GM12873 (cell line): ENCODE measurements at regions not wholly inside any gene's neighbourhood (a gene's known extent, or its start where the extent isn't known, plus 50 kb on each side); places are given as distances from the start of the nearest gene placed in this dataset.

Experiments used
- TF ChIP-seq, protein P1 (sequence below): IDR thresholded peaks from 2 replicates; pipeline ENCODE4 v1.5.1; 2012; ENCODE audit warnings: low read depth, mild to moderate bottlenecking, moderate library complexity, low read length, control low read depth; ENCODE audit not compliant: insufficient read depth; ENCODE audit errors: missing control alignments

DNA sequence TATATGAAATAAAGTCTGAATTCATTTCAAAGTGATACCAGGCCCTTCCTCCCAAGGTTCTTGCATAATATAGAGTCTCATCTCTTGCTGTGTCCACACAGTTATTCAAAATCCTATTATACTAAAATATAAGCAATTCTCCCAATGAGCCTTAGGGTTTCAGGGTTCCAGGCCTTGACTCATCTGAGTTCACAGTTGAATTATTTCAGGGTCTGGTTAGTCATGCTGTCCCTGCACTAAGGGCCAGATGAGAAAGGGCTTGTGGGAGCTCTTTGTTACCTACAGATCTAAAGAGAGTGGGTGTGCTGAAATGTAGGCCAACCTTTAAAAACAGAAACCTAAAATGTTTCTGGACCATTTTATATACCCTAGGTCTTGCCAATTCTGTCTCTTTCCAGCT lies 337.5 kb upstream of the LRRC7 start:
- TF ChIP-seq, protein P1, sequence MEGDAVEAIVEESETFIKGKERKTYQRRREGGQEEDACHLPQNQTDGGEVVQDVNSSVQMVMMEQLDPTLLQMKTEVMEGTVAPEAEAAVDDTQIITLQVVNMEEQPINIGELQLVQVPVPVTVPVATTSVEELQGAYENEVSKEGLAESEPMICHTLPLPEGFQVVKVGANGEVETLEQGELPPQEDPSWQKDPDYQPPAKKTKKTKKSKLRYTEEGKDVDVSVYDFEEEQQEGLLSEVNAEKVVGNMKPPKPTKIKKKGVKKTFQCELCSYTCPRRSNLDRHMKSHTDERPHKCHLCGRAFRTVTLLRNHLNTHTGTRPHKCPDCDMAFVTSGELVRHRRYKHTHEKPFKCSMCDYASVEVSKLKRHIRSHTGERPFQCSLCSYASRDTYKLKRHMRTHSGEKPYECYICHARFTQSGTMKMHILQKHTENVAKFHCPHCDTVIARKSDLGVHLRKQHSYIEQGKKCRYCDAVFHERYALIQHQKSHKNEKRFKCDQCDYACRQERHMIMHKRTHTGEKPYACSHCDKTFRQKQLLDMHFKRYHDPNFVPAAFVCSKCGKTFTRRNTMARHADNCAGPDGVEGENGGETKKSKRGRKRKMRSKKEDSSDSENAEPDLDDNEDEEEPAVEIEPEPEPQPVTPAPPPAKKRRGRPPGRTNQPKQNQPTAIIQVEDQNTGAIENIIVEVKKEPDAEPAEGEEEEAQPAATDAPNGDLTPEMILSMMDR = no peak

DNA sequence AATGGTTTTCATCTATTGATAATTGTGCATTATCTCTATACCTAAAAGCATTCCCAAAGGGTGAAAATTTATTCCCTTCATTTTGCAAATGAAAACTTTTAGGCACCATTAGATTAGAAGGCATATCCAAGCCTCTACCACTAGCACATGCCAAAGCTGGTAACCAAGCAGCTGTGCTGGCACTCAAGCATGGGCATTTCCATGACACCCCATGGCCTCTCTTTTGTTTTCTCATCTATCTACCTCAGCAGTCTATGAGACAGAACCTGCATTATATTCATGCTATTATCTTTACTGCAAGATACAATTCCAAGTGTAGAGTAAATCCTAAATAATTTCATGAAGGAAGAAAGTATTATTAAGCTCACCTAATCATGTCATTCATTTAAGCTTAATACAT lies 334.3 kb upstream of the LRRC7 start:
- TF ChIP-seq, protein P1 = no peak

DNA sequence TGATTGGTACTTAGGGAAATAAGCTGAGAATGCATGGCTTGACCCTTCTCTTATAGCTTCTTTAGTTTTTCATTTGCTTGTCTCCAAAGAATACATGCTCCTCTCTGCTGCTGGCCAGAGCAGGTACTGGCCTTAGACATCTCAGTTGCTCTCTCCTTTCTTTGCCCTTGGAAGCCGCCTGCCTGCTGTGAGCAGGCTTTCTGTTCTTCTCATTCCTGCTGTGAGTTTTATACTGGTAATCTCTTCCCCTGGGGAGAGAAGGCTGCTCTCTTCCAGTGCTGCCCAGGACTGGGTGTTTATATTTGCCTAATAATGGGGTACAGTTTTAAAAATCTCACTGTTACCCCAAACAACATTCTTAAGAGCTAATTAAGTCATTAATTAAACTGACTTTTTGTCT lies 323.5 kb upstream of the LRRC7 start:
- TF ChIP-seq, protein P1 = no peak

DNA sequence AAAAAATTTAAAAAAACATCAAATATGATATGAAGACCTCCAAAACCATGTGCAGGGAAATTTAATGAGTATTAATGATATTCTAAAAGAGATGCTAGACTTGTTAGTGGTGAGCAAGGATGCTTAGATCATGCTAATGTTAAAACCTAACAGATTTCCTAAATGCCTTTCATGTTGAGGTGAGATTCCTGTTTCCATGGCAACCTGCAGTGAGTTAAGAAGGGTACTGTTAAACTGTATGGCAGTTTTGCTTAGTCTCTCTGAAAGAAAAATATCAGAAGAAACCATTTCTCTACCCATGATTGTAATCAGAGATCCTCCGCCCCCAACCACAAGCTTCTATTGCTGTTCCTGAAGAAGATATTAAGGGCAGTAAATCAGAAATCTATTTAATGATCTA lies 321.6 kb upstream of the LRRC7 start:
- TF ChIP-seq, protein P1 = no peak

DNA sequence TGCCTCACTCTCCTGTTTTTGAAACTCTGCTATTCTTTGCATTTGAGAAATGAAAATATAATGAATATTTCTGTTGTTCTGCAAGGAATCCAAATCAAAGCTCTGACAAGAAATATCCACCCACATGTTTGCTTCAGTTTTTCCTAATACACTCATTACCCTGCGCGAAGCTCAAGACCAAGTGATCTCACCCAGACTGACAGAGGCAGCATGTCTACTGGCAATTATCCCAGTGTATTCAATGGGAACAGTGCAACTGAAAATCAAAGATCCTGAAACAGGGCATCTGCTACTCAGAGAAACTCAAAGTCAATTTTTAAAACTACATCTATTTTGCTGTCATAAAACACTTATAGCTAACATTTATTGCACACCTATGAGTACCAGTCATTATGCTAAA lies 321.0 kb upstream of the LRRC7 start:
- TF ChIP-seq, protein P1 = no peak

DNA sequence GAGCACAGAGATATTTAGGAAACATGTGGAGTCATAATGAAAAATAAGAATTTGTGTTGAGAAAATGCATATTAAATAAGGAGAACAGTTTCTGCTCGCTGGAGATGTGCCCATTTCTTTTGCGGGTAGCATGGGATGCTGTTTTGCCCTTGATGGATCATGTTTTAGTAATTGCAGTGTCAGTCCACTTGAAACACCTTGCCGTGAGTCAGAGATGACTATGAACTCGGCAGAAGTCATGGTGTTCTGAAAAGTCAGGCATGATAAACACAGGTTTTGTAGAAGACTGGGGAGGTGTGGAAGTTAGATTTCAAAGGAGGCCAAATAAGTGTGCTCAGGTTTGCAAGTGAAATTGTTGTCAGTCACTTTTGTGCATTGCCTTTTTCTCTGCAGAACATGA lies 315.0 kb upstream of the LRRC7 start:
- TF ChIP-seq, protein P1 = no peak

DNA sequence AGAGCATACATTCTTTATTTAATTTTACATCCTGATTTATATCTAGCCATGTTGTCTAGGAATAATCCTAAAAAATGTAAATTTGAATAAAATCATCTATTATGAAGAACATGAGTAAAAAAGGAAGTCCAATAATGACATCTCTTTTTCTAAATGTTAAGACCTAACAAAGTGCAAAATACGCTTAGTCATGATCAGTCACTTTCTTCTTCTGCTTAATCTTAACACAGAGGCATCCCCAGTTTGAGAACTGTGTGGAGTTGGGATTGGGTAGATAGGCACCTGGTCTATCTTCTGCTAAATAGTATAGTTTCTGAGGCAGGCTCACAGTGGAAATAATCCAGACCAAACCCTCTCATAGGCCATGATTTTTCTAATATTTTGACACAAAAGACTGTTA lies 311.7 kb upstream of the LRRC7 start:
- TF ChIP-seq, protein P1 = no peak
